Activated naive CD4-positive, alpha-beta T cell (primary cell): ENCODE measurements at regions not wholly inside any gene's neighbourhood (a gene's known extent, or its start where the extent isn't known, plus 50 kb on each side); places are given as distances from the start of the nearest gene placed in this dataset.
"Not testable (repeated sequence)": the region's sequence is repeated elsewhere in the genome, so short reads cannot be mapped to it uniquely, and the experiment has no call there.

Experiments used
- DNase-seq, 4 experiments: peaks; one replicate each; lab custom pipeline; 2025; lab: John Stamatoyannopoulos, UW

GRCh38 chr1:98287626-98288025, 366.8 kb upstream of the DPYD start:
- DNase-seq: no peak

- no peak for DNase-seq
These were observed 365.8 kb upstream of the DPYD start for GRCh38 chr1:98286656-98287055.

GRCh38 chr1:98285286-98285685, 364.5 kb upstream of the DPYD start:
- not testable (repeated sequence) for DNase-seq

GRCh38 chr1:98280049-98280448, 359.2 kb upstream of the DPYD start:
- no peak for DNase-seq

GRCh38 chr1:98278055-98278454, 357.2 kb upstream of the DPYD start:
- DNase-seq: no peak

GRCh38 chr1:98277118-98277517, 356.3 kb upstream of the DPYD start:
- DNase-seq: no peak

- no peak for DNase-seq
These were observed 355.7 kb upstream of the DPYD start for GRCh38 chr1:98276514-98276913.

GRCh38 chr1:98268316-98268715, 347.5 kb upstream of the DPYD start:
- DNase-seq: no peak

- no peak for DNase-seq
These were observed 346.6 kb upstream of the DPYD start for GRCh38 chr1:98267423-98267822.

GRCh38 chr1:98264727-98265126, 343.9 kb upstream of the DPYD start:
- DNase-seq: no peak

GRCh38 chr1:98260839-98261238, 340.0 kb upstream of the DPYD start:
- DNase-seq: no peak

GRCh38 chr1:98260412-98260811, 339.6 kb upstream of the DPYD start:
- no peak for DNase-seq

GRCh38 chr1:98256700-98257099, 335.9 kb upstream of the DPYD start:
- DNase-seq: no peak

- DNase-seq: no peak
These were observed 332.3 kb upstream of the DPYD start for GRCh38 chr1:98253145-98253544.

- no peak for DNase-seq
These were observed 330.7 kb upstream of the DPYD start for GRCh38 chr1:98251497-98251896.

GRCh38 chr1:98232678-98233077, 311.8 kb upstream of the DPYD start:
- no peak for DNase-seq

GRCh38 chr1:98222706-98223105, 301.9 kb upstream of the DPYD start:
- DNase-seq: no peak

- DNase-seq: no peak
These were observed 301.1 kb upstream of the DPYD start for GRCh38 chr1:98221923-98222322.

- DNase-seq: no peak
These were observed 296.8 kb upstream of the DPYD start for GRCh38 chr1:98217601-98218000.

- no peak for DNase-seq
These were observed 295.5 kb upstream of the DPYD start for GRCh38 chr1:98216304-98216703.

- no peak for DNase-seq
These were observed 290.5 kb upstream of the DPYD start for GRCh38 chr1:98211271-98211845.

- DNase-seq: no peak
These were observed 289.7 kb upstream of the DPYD start for GRCh38 chr1:98210563-98210962.

- DNase-seq: no peak
These were observed 289.2 kb upstream of the DPYD start for GRCh38 chr1:98210064-98210463.

GRCh38 chr1:98205291-98206017, 284.6 kb upstream of the DPYD start:
- DNase-seq: no peak
